ENCODE measurements at regions not wholly inside any gene's neighbourhood (a gene's known extent, or its start where the extent isn't known, plus 50 kb on each side); places are given as distances from the start of the nearest gene placed in this dataset.
"Not testable (repeated sequence)": the region's sequence is repeated elsewhere in the genome, so short reads cannot be mapped to it uniquely, and the experiment has no call there.

DNA sequence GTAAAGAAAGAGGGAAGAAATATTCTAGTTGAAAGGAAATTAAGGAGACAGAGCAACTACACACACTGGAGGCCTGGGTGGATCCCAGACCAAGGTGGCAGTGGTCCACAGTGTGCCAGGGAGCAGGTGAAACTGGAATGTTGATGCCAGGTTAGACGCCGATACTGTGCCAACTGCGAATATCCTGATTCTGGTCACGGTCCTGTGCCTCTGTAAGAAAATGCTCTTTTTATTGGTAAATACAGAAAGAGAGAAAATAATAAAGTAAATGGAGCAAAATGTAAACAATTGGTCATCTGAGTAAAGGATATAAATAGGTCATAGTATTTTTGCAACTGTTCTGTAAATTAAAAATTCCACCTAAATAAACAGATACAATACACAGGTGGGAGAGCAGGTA, 131.1 kb downstream of the ATP6V0E2 start:
- not testable (repeated sequence) for FAIRE-seq; H3K4me1 ChIP-seq (ENCODE audit: control insufficient read depth in 3 of 3, insufficient read depth in 2 of 3, low read depth in 1 of 3, low read length in 2 of 3); H3K27me3 ChIP-seq (ENCODE audit: control insufficient read depth in 3 of 3, insufficient read depth in 3 of 3, low read length in 3 of 3); H3K36me3 ChIP-seq (ENCODE audit: control insufficient read depth in 3 of 3, insufficient read depth in 2 of 3, low read depth in 1 of 3, low read length in 3 of 3); H3K27ac ChIP-seq (ENCODE audit: low read depth in 1 of 3, low read length in 2 of 3); H3K9me3 ChIP-seq (ENCODE audit: control insufficient read depth in 2 of 2, insufficient read depth in 1 of 2, low read depth in 1 of 2, low read length in 1 of 2); DNase-seq; H3K4me3 ChIP-seq (ENCODE audit: low read depth in 1 of 3, low read length in 3 of 3)
- 95 to 98% (median 95%) methylated on average over 4 of the region's 4 CpGs for WGBS, 3 donors

GRCh38 chr7:150009620-150010303, 136.0 kb downstream of the ATP6V0E2 start:
- H3K4me1 ChIP-seq (ENCODE audit: control insufficient read depth in 3 of 3, insufficient read depth in 2 of 3, low read depth in 1 of 3, low read length in 2 of 3); H3K27me3 ChIP-seq (ENCODE audit: control insufficient read depth in 3 of 3, insufficient read depth in 3 of 3, low read length in 3 of 3); H3K27ac ChIP-seq (ENCODE audit: low read depth in 1 of 3, low read length in 2 of 3); DNase-seq; H3K4me3 ChIP-seq (ENCODE audit: low read depth in 1 of 3, low read length in 3 of 3); H3K9me3 ChIP-seq (ENCODE audit: control insufficient read depth in 2 of 2, insufficient read depth in 1 of 2, low read depth in 1 of 2, low read length in 1 of 2); H3K36me3 ChIP-seq (ENCODE audit: control insufficient read depth in 3 of 3, insufficient read depth in 2 of 3, low read depth in 1 of 3, low read length in 3 of 3); FAIRE-seq: not testable (repeated sequence)
- WGBS, 3 donors: 55 to 75% (median 73%) methylated on average over 7 to 8 of the region's 9 CpGs

- not testable (repeated sequence) for H3K4me1 ChIP-seq (ENCODE audit: control insufficient read depth in 3 of 3, insufficient read depth in 2 of 3, low read depth in 1 of 3, low read length in 2 of 3); FAIRE-seq; H3K4me3 ChIP-seq (ENCODE audit: low read depth in 1 of 3, low read length in 3 of 3); H3K9me3 ChIP-seq (ENCODE audit: control insufficient read depth in 2 of 2, insufficient read depth in 1 of 2, low read depth in 1 of 2, low read length in 1 of 2); H3K27ac ChIP-seq (ENCODE audit: low read depth in 1 of 3, low read length in 2 of 3); DNase-seq; H3K36me3 ChIP-seq (ENCODE audit: control insufficient read depth in 3 of 3, insufficient read depth in 2 of 3, low read depth in 1 of 3, low read length in 3 of 3); H3K27me3 ChIP-seq (ENCODE audit: control insufficient read depth in 3 of 3, insufficient read depth in 3 of 3, low read length in 3 of 3)
- 77 to 89% (median 85%) methylated on average over 3 of the region's 3 CpGs for WGBS, 3 donors
These were observed 143.0 kb downstream of the ATP6V0E2 start for GRCh38 chr7:150016651-150017189.

DNA sequence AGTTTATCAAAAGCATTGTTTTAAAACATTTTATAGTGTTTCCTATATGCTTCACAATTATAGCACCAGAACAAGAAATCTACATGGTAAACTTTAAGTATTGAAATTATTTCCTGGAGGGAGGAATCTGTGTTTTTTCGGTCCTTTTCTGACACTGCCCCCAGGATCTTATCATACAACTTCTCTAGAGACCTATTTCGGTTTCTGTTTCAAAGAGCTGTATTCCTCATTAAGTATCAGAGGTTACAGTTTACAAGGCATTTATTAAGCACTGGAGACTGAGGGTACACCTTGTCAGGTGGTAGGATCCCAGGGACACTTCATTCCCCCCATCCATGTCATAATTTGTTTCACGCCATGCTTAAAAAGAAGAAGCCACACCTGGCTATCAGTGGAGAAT, 146.4 kb downstream of the ATP6V0E2 start:
- H3K36me3 ChIP-seq (ENCODE audit: control insufficient read depth in 3 of 3, insufficient read depth in 2 of 3, low read depth in 1 of 3, low read length in 3 of 3); FAIRE-seq; H3K27ac ChIP-seq (ENCODE audit: low read depth in 1 of 3, low read length in 2 of 3); H3K9me3 ChIP-seq (ENCODE audit: control insufficient read depth in 2 of 2, insufficient read depth in 1 of 2, low read depth in 1 of 2, low read length in 1 of 2); H3K27me3 ChIP-seq (ENCODE audit: control insufficient read depth in 3 of 3, insufficient read depth in 3 of 3, low read length in 3 of 3); H3K4me3 ChIP-seq (ENCODE audit: low read depth in 1 of 3, low read length in 3 of 3); H3K4me1 ChIP-seq (ENCODE audit: control insufficient read depth in 3 of 3, insufficient read depth in 2 of 3, low read depth in 1 of 3, low read length in 2 of 3): not testable (repeated sequence)
- WGBS, 3 donors: 32 to 64% (median 36%) methylated on average over 3 of the region's 3 CpGs
- peak in 1 of 2 donors; percentile 16 for DNase-seq

- not testable (repeated sequence) for H3K4me3 ChIP-seq (ENCODE audit: low read depth in 1 of 3, low read length in 3 of 3); DNase-seq; FAIRE-seq; H3K36me3 ChIP-seq (ENCODE audit: control insufficient read depth in 3 of 3, insufficient read depth in 2 of 3, low read depth in 1 of 3, low read length in 3 of 3); H3K27ac ChIP-seq (ENCODE audit: low read depth in 1 of 3, low read length in 2 of 3); H3K27me3 ChIP-seq (ENCODE audit: control insufficient read depth in 3 of 3, insufficient read depth in 3 of 3, low read length in 3 of 3); H3K4me1 ChIP-seq (ENCODE audit: control insufficient read depth in 3 of 3, insufficient read depth in 2 of 3, low read depth in 1 of 3, low read length in 2 of 3); H3K9me3 ChIP-seq (ENCODE audit: control insufficient read depth in 2 of 2, insufficient read depth in 1 of 2, low read depth in 1 of 2, low read length in 1 of 2)
- WGBS, 3 donors: 73 to 90% (median 78%) methylated on average over 7 of the region's 7 CpGs
These were observed 151.1 kb downstream of the ATP6V0E2 start for GRCh38 chr7:150024550-150025490.

DNA sequence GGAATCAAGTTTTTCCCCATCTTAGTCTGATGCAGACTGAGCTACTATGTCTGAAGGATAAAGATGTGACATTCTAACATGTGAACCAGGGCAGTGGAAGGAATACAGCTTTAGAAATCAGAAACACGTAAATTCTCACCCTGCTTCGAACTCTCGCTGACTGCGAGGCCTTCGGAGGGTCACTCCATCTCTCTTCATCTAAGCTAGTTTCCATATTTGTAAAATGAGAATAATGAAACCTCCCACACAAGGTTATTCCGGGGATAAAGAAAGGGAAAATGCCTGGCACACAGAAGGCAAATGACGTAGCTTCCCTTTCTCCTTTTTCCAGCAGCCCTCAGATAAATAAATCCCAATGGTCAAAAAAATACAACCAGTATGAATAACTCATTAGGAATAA, 152.0 kb downstream of the ATP6V0E2 start:
- 87 to 100% (median 95%) methylated on average over 7 of the region's 7 CpGs for WGBS, 3 donors
- FAIRE-seq; H3K27ac ChIP-seq (ENCODE audit: low read depth in 1 of 3, low read length in 2 of 3); DNase-seq; H3K4me3 ChIP-seq (ENCODE audit: low read depth in 1 of 3, low read length in 3 of 3); H3K4me1 ChIP-seq (ENCODE audit: control insufficient read depth in 3 of 3, insufficient read depth in 2 of 3, low read depth in 1 of 3, low read length in 2 of 3); H3K27me3 ChIP-seq (ENCODE audit: control insufficient read depth in 3 of 3, insufficient read depth in 3 of 3, low read length in 3 of 3); H3K9me3 ChIP-seq (ENCODE audit: control insufficient read depth in 2 of 2, insufficient read depth in 1 of 2, low read depth in 1 of 2, low read length in 1 of 2); H3K36me3 ChIP-seq (ENCODE audit: control insufficient read depth in 3 of 3, insufficient read depth in 2 of 3, low read depth in 1 of 3, low read length in 3 of 3): not testable (repeated sequence)

DNA sequence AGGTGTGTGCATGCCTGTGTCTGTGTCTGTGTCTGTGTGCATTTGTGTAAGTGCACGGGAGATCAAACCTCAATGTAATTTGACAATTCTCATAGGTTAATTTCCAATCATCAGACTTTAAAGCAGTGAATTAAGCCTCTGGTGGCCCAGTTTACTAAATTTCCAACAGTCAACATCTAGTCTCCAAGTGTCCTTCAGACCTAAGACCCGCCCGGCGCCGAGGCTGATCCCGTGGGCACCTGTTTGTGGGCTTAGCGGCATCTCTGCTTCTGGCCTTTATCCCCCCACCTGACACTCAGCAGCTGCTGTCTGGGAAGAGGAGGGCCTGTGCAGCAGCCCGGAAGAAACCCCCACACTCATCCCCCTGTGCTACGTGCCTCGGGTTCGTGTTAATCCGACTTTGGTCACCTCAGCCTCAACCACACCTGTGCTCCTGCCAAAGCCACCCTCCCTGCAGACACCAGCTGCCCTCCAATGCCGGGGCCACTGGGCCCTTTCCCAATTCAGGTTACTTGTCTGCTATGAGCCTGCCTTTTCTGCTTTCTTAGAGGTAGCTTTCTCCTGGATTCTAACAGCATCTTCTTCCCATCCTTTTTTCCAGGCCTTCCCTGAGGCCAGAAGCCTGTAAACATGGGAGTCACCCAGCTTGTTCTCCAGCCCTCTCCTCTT, 154.7 kb downstream of the ATP6V0E2 start:
- not testable (repeated sequence) for H3K27me3 ChIP-seq (ENCODE audit: control insufficient read depth in 3 of 3, insufficient read depth in 3 of 3, low read length in 3 of 3); DNase-seq
- 80 to 85% (median 84%) methylated on average over 8 to 10 of the region's 13 CpGs for WGBS, 3 donors

DNA sequence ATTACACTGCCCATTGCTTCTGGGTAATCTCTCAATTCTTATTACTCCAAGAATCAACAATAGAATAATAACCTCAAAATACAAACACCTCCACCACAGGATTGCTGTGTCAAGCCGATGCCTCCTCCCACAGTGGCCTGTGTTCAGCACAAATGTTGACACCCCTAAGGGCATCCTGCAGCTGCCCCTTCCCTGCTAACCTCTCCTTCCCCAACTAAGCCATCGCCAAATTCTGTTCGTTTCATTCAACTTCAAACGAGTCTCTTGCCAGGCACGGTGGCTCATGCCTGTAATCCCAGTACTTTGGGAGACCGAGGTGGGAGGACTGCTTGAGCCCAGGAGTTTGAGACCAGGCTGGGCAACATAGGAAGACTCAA, 155.2 kb downstream of the ATP6V0E2 start:
- 88 to 93% (median 93%) methylated on average over 6 of the region's 6 CpGs for WGBS, 3 donors
- not testable (repeated sequence) for H3K4me3 ChIP-seq (ENCODE audit: low read depth in 1 of 3, low read length in 3 of 3); H3K4me1 ChIP-seq (ENCODE audit: control insufficient read depth in 3 of 3, insufficient read depth in 2 of 3, low read depth in 1 of 3, low read length in 2 of 3); H3K27ac ChIP-seq (ENCODE audit: low read depth in 1 of 3, low read length in 2 of 3); H3K27me3 ChIP-seq (ENCODE audit: control insufficient read depth in 3 of 3, insufficient read depth in 3 of 3, low read length in 3 of 3); H3K9me3 ChIP-seq (ENCODE audit: control insufficient read depth in 2 of 2, insufficient read depth in 1 of 2, low read depth in 1 of 2, low read length in 1 of 2); FAIRE-seq; DNase-seq; H3K36me3 ChIP-seq (ENCODE audit: control insufficient read depth in 3 of 3, insufficient read depth in 2 of 3, low read depth in 1 of 3, low read length in 3 of 3)

More for the DNA sequence above, 154.7 kb downstream of the ATP6V0E2 start:
- H3K4me1 ChIP-seq (ENCODE audit: control insufficient read depth in 3 of 3, insufficient read depth in 2 of 3, low read depth in 1 of 3, low read length in 2 of 3); H3K9me3 ChIP-seq (ENCODE audit: control insufficient read depth in 2 of 2, insufficient read depth in 1 of 2, low read depth in 1 of 2, low read length in 1 of 2); H3K27ac ChIP-seq (ENCODE audit: low read depth in 1 of 3, low read length in 2 of 3); FAIRE-seq; H3K36me3 ChIP-seq (ENCODE audit: control insufficient read depth in 3 of 3, insufficient read depth in 2 of 3, low read depth in 1 of 3, low read length in 3 of 3); H3K4me3 ChIP-seq (ENCODE audit: low read depth in 1 of 3, low read length in 3 of 3): not testable (repeated sequence)
